ENCODE measurements at regions not wholly inside any gene's neighbourhood (a gene's known extent, or its start where the extent isn't known, plus 50 kb on each side); places are given as distances from the start of the nearest gene placed in this dataset.

DNA sequence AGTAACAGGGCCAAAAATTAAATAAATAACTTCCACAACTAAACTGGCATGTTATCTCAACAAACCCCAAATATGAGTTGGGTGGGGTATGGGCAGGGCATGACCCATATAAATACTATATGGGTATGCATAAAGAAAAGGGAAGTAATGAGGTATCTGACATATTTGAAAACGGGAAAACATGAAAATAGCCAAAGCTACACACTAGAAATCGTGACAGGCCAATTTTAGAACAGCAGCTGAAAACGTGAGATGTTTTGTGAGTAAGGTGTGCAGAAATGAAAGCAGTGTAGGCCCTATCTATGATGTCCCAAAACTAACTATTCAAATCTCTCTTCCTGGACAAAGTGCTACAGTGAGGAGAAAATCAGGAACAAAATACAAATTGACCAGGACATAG lies 537.9 kb upstream of the NR5A2 start:
- TF ChIP-seq, protein P1, sequence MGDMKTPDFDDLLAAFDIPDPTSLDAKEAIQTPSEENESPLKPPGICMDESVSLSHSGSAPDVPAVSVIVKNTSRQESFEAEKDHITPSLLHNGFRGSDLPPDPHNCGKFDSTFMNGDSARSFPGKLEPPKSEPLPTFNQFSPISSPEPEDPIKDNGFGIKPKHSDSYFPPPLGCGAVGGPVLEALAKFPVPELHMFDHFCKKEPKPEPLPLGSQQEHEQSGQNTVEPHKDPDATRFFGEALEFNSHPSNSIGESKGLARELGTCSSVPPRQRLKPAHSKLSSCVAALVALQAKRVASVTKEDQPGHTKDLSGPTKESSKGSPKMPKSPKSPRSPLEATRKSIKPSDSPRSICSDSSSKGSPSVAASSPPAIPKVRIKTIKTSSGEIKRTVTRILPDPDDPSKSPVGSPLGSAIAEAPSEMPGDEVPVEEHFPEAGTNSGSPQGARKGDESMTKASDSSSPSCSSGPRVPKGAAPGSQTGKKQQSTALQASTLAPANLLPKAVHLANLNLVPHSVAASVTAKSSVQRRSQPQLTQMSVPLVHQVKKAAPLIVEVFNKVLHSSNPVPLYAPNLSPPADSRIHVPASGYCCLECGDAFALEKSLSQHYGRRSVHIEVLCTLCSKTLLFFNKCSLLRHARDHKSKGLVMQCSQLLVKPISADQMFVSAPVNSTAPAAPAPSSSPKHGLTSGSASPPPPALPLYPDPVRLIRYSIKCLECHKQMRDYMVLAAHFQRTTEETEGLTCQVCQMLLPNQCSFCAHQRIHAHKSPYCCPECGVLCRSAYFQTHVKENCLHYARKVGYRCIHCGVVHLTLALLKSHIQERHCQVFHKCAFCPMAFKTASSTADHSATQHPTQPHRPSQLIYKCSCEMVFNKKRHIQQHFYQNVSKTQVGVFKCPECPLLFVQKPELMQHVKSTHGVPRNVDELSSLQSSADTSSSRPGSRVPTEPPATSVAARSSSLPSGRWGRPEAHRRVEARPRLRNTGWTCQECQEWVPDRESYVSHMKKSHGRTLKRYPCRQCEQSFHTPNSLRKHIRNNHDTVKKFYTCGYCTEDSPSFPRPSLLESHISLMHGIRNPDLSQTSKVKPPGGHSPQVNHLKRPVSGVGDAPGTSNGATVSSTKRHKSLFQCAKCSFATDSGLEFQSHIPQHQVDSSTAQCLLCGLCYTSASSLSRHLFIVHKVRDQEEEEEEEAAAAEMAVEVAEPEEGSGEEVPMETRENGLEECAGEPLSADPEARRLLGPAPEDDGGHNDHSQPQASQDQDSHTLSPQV (IDR thresholded peaks at IDR 0.05): no peak
- TF ChIP-seq, protein P2, sequence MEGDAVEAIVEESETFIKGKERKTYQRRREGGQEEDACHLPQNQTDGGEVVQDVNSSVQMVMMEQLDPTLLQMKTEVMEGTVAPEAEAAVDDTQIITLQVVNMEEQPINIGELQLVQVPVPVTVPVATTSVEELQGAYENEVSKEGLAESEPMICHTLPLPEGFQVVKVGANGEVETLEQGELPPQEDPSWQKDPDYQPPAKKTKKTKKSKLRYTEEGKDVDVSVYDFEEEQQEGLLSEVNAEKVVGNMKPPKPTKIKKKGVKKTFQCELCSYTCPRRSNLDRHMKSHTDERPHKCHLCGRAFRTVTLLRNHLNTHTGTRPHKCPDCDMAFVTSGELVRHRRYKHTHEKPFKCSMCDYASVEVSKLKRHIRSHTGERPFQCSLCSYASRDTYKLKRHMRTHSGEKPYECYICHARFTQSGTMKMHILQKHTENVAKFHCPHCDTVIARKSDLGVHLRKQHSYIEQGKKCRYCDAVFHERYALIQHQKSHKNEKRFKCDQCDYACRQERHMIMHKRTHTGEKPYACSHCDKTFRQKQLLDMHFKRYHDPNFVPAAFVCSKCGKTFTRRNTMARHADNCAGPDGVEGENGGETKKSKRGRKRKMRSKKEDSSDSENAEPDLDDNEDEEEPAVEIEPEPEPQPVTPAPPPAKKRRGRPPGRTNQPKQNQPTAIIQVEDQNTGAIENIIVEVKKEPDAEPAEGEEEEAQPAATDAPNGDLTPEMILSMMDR (IDR thresholded peaks at IDR 0.05 in 2 of 3, conservative IDR thresholded peaks at IDR 0.05 in 1 of 3; ENCODE audit: control insufficient read depth in 2 of 3, extremely low read depth in 1 of 3, insufficient read depth in 1 of 3, low read depth in 3 of 3, low read length in 3 of 3): no peak
